HepG2 (cell line): ENCODE measurements at regions not wholly inside any gene's neighbourhood (a gene's known extent, or its start where the extent isn't known, plus 50 kb on each side); places are given as distances from the start of the nearest gene placed in this dataset.
"Not testable (repeated sequence)": the region's sequence is repeated elsewhere in the genome, so short reads cannot be mapped to it uniquely, and the experiment has no call there.

ENCODE experiments used
- ATAC-seq: fragments of 200-7000 bp; cut with Tn5 transposase; 3 replicates; pipeline ENCODE4 v1.9.1; 2020; ENCODE audit warnings: mild to moderate bottlenecking, moderate library complexity
- BruUV-seq: library from RNA; stranded (reverse); fragments of 400-500 nt; replicated peaks from 2 replicates; lab custom pipeline; 2021; lab: Mats Ljungman, UMichigan
- CTCF ChIA-PET: fragments of 300-600 bp; formaldehyde crosslinking; extraction: SDS; loops from one replicate; lab custom pipeline; 2021; ENCODE audit warnings: low total read pairs, inconsistent platforms, low intra/inter-chr PET ratio; lab: Yijun Ruan, JAX
- POLR2A ChIA-PET: fragments of 350-600 bp; sonication (Branson Sonifier 250); formaldehyde crosslinking; loops from one replicate; lab custom pipeline; 2020; ENCODE audit warnings: antibody characterized with exemption, inconsistent platforms; lab: Yijun Ruan, JAX
- DNase-seq: peaks from one replicate; pipeline ENCODE4 v3.0.0-alpha.2; 2015; ENCODE audit warnings: low spot score
- FAIRE-seq: peaks from 3 replicates; lab custom pipeline; 2011; peaks lifted over from hg19 to GRCh38; lab: Jason Lieb, UNC
- H2AFZ ChIP-seq: one replicate; pipeline ENCODE4 v1.6.1; 2011; ENCODE audit warnings: low read length, inconsistent platforms
- H3K27ac ChIP-seq: fragments of 300-600 bp; 3 replicates; pipeline ENCODE4 v1.8.0; 2011; ENCODE audit warnings: mixed run types, mild to moderate bottlenecking, mixed read lengths, low read length, inconsistent platforms; ENCODE audit not compliant: insufficient read depth; ENCODE audit errors: extremely low read length
- H3K27me3 ChIP-seq, 2 experiments: fragments of 200-600 bp in 1 of 2; 2 replicates in 1 of 2; 3 replicates in 1 of 2; pipeline versions ENCODE4 v1.6.0 to v1.8.0; 2011; ENCODE audit warnings: low read length in 2 of 2, mild to moderate bottlenecking in 2 of 2, moderate library complexity in 2 of 2, inconsistent platforms in 1 of 2; ENCODE audit not compliant: insufficient read depth in 2 of 2, control insufficient read depth in 1 of 2
- H3K36me3 ChIP-seq, 2 experiments: fragments of 200-600 bp in 1 of 2; replicated peaks in 1 of 2; 2 replicates in 1 of 2; 3 replicates in 1 of 2; pipeline versions ENCODE4 v1.5.1 to v1.8.0; 2011; ENCODE audit warnings: low read length in 2 of 2, inconsistent platforms in 1 of 2; ENCODE audit not compliant: insufficient read depth in 2 of 2, control insufficient read depth in 1 of 2
- H3K4me1 ChIP-seq: 2 replicates; pipeline ENCODE4 v1.5.1; 2012; ENCODE audit warnings: low read length, inconsistent platforms; ENCODE audit not compliant: insufficient read depth
- H3K4me2 ChIP-seq: 2 replicates; pipeline ENCODE4 v1.6.0; 2011; ENCODE audit warnings: low read depth, low read length, inconsistent platforms
- H3K4me3 ChIP-seq, 3 experiments: fragments of 200-600 bp in 1 of 3; sonication (generic), shearing (Covaris generic) in 1 of 3; replicated peaks in 1 of 3; 2 replicates each; pipeline ENCODE4 v1.5.1; 2011 to 2016; ENCODE audit warnings: low read length in 3 of 3, inconsistent platforms in 2 of 3, low read depth in 2 of 3, mild to moderate bottlenecking in 2 of 3, control low read depth in 1 of 3, mixed read lengths in 1 of 3; ENCODE audit not compliant: insufficient read depth in 1 of 3
- H3K79me2 ChIP-seq: one replicate; pipeline ENCODE4 v1.6.1; 2011; ENCODE audit warnings: low read length, inconsistent platforms; ENCODE audit not compliant: insufficient read depth
- H3K9ac ChIP-seq: 2 replicates; pipeline ENCODE4 v1.6.0; 2011; ENCODE audit warnings: mild to moderate bottlenecking, low read depth, low read length, inconsistent platforms; ENCODE audit not compliant: insufficient read depth
- H3K9me3 ChIP-seq: 2 replicates; pipeline ENCODE4 v1.5.1; 2012; ENCODE audit warnings: mild to moderate bottlenecking, low read length
- H4K20me1 ChIP-seq: 2 replicates; pipeline ENCODE4 v1.6.0; 2011; ENCODE audit warnings: inconsistent platforms, mild to moderate bottlenecking, low read length, moderate library complexity; ENCODE audit not compliant: insufficient read depth
- WGBS: methylation state at CpG from one replicate; pipeline ENCODE4 v1.1.6; 2017; ENCODE audit warnings: low lambda C conversion rate; 5-methylcytosine and 5-hydroxymethylcytosine counted together
- in situ Hi-C: cut with HindIII; loops from 2 replicates; pipeline ENCODE4 v1.10.0; 2017; ENCODE audit warnings: low pct_unique_long_range_greater_than_20kb; ENCODE audit not compliant: extremely low pct_ligation_motif_present
- intact Hi-C: fragments of 100-400 bp; cut with micrococcal nuclease; formaldehyde crosslinking; loops from one replicate; pipeline ENCODE4 v1.10.0; 2022; ENCODE audit not compliant: unreplicated experiment

GRCh38 chr15:20260650-20261049 lies 280.9 kb downstream of the GOLGA6L6 start:
- H3K27ac ChIP-seq, H2AFZ ChIP-seq, H3K4me3 ChIP-seq, CTCF ChIA-PET, H3K4me2 ChIP-seq, BruUV-seq, POLR2A ChIA-PET, H3K36me3 ChIP-seq, ATAC-seq, H3K79me2 ChIP-seq, H4K20me1 ChIP-seq, DNase-seq, H3K4me1 ChIP-seq, FAIRE-seq, H3K27me3 ChIP-seq, intact Hi-C loops, H3K9me3 ChIP-seq, in situ Hi-C loops, H3K9ac ChIP-seq: not testable (repeated sequence)
- WGBS, result 12% methylated on average over 7 of the region's 7 CpGs

DNA sequence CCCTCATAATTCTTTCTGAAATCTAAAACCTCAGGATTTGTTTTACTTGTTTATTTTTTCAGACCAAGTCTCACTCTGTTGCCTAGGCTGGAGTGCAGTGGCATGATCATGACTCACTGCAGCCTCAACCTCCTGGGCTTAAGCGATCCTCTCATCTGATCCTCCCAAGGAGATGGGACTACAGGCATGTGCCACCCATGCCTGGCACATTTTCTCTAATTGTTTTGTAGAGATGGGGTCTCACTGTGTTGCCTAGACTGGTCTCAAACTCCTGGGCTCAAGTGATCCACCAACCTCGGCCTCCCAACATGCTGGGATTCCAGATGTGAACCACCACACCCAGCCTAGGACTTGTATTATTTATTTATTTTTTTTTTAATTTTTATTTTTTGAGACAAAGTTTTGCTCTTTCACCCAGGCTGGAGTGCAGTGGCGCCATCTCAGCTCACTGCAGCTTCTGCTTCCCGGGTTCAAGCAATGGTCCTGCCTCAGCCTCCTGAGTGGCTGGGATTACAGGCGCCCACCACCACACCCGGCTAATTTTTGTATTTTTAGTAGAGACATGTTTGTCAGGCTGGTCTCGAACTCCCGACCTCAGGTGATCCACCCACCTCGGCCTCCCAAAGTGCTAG lies 281.9 kb downstream of the GOLGA6L6 start:
- H3K4me2 ChIP-seq, CTCF ChIA-PET, H3K36me3 ChIP-seq, H2AFZ ChIP-seq, BruUV-seq, FAIRE-seq, H3K27me3 ChIP-seq, H3K4me3 ChIP-seq, H3K4me1 ChIP-seq, ATAC-seq, H4K20me1 ChIP-seq, H3K9me3 ChIP-seq, H3K79me2 ChIP-seq, POLR2A ChIA-PET, H3K27ac ChIP-seq, DNase-seq, H3K9ac ChIP-seq, in situ Hi-C loops, intact Hi-C loops: not testable (repeated sequence)
- 34% methylated on average over 9 of the region's 9 CpGs for WGBS

- H4K20me1 ChIP-seq, H3K9me3 ChIP-seq, H3K4me1 ChIP-seq, H3K27ac ChIP-seq, in situ Hi-C loops, POLR2A ChIA-PET, H3K9ac ChIP-seq, H3K27me3 ChIP-seq, H3K79me2 ChIP-seq, ATAC-seq, BruUV-seq, CTCF ChIA-PET, H3K4me2 ChIP-seq, FAIRE-seq, intact Hi-C loops, H2AFZ ChIP-seq, DNase-seq, H3K4me3 ChIP-seq, H3K36me3 ChIP-seq: not testable (repeated sequence)
- 48% methylated on average over 7 of the region's 7 CpGs for WGBS
These were observed 285.2 kb downstream of the GOLGA6L6 start for GRCh38 chr15:20256394-20256793.

DNA sequence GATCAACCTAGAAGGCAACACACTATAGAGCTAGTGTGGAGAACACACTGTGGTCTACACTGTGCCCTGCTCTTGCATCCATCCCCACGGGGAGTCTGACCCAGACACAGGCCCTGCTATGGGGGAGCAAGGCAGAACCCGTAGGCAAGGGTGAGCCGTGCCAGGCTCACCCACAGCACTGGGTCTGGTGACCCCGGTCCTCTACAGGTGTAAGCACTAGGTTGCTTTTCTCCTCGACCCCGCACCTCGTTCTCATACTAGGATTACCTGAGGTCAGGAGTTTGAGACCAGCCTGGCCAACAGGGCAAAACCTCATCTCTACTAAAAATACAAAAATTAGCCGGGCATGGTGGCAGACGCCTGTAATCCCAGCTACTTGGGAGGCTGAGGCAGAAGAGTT lies 286.0 kb downstream of the GOLGA6L6 start:
- H3K9ac ChIP-seq, H3K36me3 ChIP-seq, FAIRE-seq, H3K4me3 ChIP-seq, H3K79me2 ChIP-seq, H3K27ac ChIP-seq, CTCF ChIA-PET, POLR2A ChIA-PET, intact Hi-C loops, H3K27me3 ChIP-seq, H3K4me2 ChIP-seq, ATAC-seq, in situ Hi-C loops, H3K9me3 ChIP-seq, DNase-seq, H3K4me1 ChIP-seq, H2AFZ ChIP-seq, H4K20me1 ChIP-seq, BruUV-seq: not testable (repeated sequence)
- WGBS, result 12% methylated on average over 9 of the region's 9 CpGs
